ENCODE measurements at regions not wholly inside any gene's neighbourhood (a gene's known extent, or its start where the extent isn't known, plus 50 kb on each side); places are given as distances from the start of the nearest gene placed in this dataset.

- TF ChIP-seq CTCF (IDR thresholded peaks at IDR 0.05; ENCODE audit: low read depth, low read length) (no peak), MYC (IDR thresholded peaks at IDR 0.05; ENCODE audit: low read depth, low read length) (no peak), POLR2A (IDR thresholded peaks at IDR 0.05; ENCODE audit: extremely low read depth, insufficient read length) (no peak), MAX (IDR thresholded peaks at IDR 0.05; ENCODE audit: low read depth, low read length) (no peak)
These were observed 347.7 kb upstream of the MAP2 start for GRCh38 chr2:209076151-209076550.

Measured in NB4 (cell line).